ENCODE measurements at regions not wholly inside any gene's neighbourhood (a gene's known extent, or its start where the extent isn't known, plus 50 kb on each side); places are given as distances from the start of the nearest gene placed in this dataset.

GRCh38 chr12:92065639-92066038, 80.0 kb downstream of the BTG1 start:
- peak in 1 of 2 donors; percentile 15 for TF ChIP-seq RAD21 (IDR thresholded peaks at IDR 0.05)
- no peak for TF ChIP-seq TAF1 (conservative IDR thresholded peaks at IDR 0.05)

Measured in liver (tissue), 2 donors.